ENCODE measurements at regions not wholly inside any gene's neighbourhood (a gene's known extent, or its start where the extent isn't known, plus 50 kb on each side); places are given as distances from the start of the nearest gene placed in this dataset.

DNA sequence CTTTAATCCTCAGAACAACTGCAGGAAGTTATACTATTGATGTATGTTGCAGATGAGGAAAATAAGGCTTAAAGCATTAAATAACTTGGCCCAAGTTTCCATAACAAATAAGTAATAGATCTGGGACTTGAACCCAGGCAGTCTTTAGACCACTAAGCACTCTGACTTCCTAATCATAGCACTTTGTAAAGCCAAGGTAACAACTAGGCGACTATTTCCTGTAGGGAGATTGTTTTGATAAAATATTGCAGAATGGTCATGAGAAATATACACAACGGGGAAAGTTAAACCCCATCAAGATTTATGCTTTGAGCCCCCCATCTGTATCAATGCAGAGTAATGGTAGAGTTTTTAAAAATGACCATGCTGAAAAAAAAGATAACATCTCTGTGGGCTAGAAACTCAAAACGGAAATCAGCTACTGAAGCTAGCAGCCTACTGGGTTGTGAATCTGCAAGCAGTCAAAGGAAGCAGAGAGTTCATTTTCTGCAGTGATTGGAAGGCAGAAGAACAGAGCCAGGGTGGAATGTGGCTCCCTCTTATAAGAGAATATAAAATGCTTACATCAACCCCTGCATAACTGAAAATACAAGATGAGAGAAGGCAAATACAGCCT, 111.2 kb upstream of the OLIG2 start:
- TF ChIP-seq, protein P1, sequence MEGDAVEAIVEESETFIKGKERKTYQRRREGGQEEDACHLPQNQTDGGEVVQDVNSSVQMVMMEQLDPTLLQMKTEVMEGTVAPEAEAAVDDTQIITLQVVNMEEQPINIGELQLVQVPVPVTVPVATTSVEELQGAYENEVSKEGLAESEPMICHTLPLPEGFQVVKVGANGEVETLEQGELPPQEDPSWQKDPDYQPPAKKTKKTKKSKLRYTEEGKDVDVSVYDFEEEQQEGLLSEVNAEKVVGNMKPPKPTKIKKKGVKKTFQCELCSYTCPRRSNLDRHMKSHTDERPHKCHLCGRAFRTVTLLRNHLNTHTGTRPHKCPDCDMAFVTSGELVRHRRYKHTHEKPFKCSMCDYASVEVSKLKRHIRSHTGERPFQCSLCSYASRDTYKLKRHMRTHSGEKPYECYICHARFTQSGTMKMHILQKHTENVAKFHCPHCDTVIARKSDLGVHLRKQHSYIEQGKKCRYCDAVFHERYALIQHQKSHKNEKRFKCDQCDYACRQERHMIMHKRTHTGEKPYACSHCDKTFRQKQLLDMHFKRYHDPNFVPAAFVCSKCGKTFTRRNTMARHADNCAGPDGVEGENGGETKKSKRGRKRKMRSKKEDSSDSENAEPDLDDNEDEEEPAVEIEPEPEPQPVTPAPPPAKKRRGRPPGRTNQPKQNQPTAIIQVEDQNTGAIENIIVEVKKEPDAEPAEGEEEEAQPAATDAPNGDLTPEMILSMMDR (conservative IDR thresholded peaks at IDR 0.05) = no peak
- TF ChIP-seq EZH2 (IDR thresholded peaks at IDR 0.05; ENCODE audit: low read depth) = no peak
